OCI-LY1 (cell line): ENCODE measurements at regions not wholly inside any gene's neighbourhood (a gene's known extent, or its start where the extent isn't known, plus 50 kb on each side); places are given as distances from the start of the nearest gene placed in this dataset.

ENCODE experiments used
- EZH2 ChIP-seq: fragments of 200-600 bp; sonication (generic), shearing (Covaris generic); IDR thresholded peaks from 2 replicates; pipeline ENCODE4 v1.8.0; 2017; ENCODE audit warnings: borderline replicate concordance, mixed run types, mild to moderate bottlenecking, antibody characterized with exemption, low read length, moderate library complexity, mixed read lengths
- TF ChIP-seq, protein P1 (sequence below): fragments of 200-600 bp; sonication (generic), shearing (Covaris generic); IDR thresholded peaks from 2 replicates; pipeline ENCODE4 v1.5.1; 2017; ENCODE audit warnings: mild to moderate bottlenecking, antibody characterized with exemption, low read length, moderate library complexity, mixed read lengths

DNA sequence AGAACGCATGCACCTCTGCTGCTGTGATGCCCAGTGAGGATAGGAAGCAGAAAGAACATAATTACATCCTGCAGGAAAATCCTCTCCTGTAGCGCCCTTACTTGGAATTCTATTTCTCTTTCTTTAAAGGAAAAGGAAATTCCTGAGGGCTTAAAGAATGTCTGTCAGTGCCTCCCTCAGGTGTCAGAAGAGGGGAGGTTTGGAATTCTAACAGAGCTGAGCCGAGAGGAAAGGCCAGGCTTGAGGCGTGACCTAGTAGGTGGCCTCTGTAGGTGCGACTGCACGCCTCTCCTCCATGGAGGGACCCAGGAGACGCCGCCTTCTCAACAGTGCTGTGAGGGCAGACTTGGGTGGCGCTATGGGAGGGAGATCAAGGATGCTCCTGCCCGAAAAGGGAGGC is 55.9 kb upstream of the ERCC6L2 start:
- TF ChIP-seq, protein P1, sequence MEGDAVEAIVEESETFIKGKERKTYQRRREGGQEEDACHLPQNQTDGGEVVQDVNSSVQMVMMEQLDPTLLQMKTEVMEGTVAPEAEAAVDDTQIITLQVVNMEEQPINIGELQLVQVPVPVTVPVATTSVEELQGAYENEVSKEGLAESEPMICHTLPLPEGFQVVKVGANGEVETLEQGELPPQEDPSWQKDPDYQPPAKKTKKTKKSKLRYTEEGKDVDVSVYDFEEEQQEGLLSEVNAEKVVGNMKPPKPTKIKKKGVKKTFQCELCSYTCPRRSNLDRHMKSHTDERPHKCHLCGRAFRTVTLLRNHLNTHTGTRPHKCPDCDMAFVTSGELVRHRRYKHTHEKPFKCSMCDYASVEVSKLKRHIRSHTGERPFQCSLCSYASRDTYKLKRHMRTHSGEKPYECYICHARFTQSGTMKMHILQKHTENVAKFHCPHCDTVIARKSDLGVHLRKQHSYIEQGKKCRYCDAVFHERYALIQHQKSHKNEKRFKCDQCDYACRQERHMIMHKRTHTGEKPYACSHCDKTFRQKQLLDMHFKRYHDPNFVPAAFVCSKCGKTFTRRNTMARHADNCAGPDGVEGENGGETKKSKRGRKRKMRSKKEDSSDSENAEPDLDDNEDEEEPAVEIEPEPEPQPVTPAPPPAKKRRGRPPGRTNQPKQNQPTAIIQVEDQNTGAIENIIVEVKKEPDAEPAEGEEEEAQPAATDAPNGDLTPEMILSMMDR = no peak
- no peak for TF ChIP-seq EZH2
